ENCODE measurements at regions not wholly inside any gene's neighbourhood (a gene's known extent, or its start where the extent isn't known, plus 50 kb on each side); places are given as distances from the start of the nearest gene placed in this dataset.

DNA sequence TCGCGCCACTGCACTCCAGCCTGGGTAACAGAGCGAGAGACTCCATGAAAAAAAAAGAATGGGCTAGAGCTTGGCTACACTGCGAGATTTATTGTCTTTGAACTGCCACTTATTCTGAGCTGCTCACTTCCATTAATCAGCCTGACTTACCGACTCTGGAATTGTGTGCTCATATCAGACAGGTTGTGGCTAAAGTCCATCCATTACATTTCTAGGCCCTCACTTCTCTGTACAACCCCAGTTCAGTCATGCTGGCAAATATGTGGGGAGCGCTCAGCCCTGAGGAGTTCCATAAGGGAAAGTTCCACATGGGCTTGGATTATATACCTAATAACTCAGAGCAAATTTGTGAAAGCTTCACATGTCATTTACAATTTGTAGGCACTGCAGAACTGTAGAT, 270.6 kb downstream of the TRIML1 start:
- H3K27ac ChIP-seq: no peak overlapping the region
- H3K9me3 ChIP-seq: no peaks in the 10 kb centered on the region
- no peaks in the 10 kb centered on the region for H3K27me3 ChIP-seq
- H3K36me3 ChIP-seq: no peaks in the 10 kb centered on the region
- intact Hi-C loops (cut with DNase I): no loop called here
- 89 to 93% (median 90%) methylated on average over 6 of the region's 6 CpGs for WGBS, 3 donors
- DNase-seq: no peak
- no peak overlapping the region for H3K4me3 ChIP-seq
- H3K4me1 ChIP-seq (ENCODE audit: insufficient read depth): peaks cover 2% of the 10 kb centered on the region
- no peak for TF ChIP-seq EP300 (IDR thresholded peaks at IDR 0.05)
- no peak for TF ChIP-seq POLR2A (IDR thresholded peaks at IDR 0.05)
- TF ChIP-seq, protein P1, sequence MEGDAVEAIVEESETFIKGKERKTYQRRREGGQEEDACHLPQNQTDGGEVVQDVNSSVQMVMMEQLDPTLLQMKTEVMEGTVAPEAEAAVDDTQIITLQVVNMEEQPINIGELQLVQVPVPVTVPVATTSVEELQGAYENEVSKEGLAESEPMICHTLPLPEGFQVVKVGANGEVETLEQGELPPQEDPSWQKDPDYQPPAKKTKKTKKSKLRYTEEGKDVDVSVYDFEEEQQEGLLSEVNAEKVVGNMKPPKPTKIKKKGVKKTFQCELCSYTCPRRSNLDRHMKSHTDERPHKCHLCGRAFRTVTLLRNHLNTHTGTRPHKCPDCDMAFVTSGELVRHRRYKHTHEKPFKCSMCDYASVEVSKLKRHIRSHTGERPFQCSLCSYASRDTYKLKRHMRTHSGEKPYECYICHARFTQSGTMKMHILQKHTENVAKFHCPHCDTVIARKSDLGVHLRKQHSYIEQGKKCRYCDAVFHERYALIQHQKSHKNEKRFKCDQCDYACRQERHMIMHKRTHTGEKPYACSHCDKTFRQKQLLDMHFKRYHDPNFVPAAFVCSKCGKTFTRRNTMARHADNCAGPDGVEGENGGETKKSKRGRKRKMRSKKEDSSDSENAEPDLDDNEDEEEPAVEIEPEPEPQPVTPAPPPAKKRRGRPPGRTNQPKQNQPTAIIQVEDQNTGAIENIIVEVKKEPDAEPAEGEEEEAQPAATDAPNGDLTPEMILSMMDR (IDR thresholded peaks at IDR 0.05): no peak

DNA sequence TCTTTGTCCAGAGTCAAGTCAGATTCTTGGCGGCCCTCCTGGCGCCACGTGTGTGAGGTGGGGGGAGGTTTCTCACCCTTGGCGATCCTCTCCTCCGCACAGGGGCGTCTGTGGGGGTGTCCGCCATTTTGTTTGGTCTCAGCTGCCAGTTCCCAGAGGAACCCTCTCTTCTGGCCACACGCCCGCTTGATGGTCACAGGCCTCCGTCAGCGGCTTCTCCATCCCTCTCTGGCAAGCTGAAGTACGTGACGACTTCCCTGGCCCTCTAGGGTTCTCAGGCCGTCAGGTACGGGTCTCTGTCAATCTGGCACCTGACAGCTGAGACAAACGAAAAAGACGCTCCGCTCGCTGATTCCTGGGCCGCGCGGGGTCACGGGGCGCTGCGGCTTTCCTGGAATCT, 272.6 kb downstream of the TRIML1 start:
- H3K36me3 ChIP-seq: no peaks in the 10 kb centered on the region

DNA sequence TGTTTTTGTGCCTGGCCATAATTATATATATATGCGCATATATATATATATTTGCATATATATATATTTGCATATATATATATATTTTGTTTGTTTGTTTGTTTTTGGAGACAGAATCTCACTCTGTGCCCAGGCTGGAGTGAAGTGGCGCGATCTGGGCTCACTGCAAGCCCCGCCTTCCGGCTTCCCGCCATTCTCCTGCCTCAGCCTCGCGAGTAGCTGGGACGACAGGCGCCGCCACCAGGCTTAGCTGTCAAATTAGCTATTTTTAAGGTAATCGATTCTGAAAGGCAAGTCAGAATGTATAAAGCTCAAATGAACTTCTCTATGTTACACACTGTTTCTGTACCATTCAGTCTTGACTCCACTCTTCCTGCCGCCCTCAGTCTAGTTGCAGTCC, 273.3 kb downstream of the TRIML1 start:
- DNase-seq: no peak
- peaks cover 2% of the 10 kb centered on the region for H3K4me1 ChIP-seq (ENCODE audit: insufficient read depth)
- no peak overlapping the region for H3K27ac ChIP-seq
- no peaks in the 10 kb centered on the region for H3K36me3 ChIP-seq
- H3K4me3 ChIP-seq: no peak overlapping the region
- no peaks in the 10 kb centered on the region for H3K27me3 ChIP-seq
- WGBS, 3 donors: 95 to 98% (median 96%) methylated on average over 13 of the region's 13 CpGs
- no peaks in the 10 kb centered on the region for H3K9me3 ChIP-seq
- TF ChIP-seq EP300 (IDR thresholded peaks at IDR 0.05): no peak
- TF ChIP-seq, protein P1 (IDR thresholded peaks at IDR 0.05): no peak
- TF ChIP-seq POLR2A (IDR thresholded peaks at IDR 0.05): no peak
- intact Hi-C loops (cut with DNase I): no loop called here

More for the DNA sequence above, 272.6 kb downstream of the TRIML1 start:
- DNase-seq: peak in 2 of 5 donors; percentile 18 to 20
- WGBS, 3 donors: 72 to 93% (median 86%) methylated on average over 25 of the region's 25 CpGs
- H3K4me1 ChIP-seq (ENCODE audit: insufficient read depth): peaks cover 2% of the 10 kb centered on the region
- no peak overlapping the region for H3K4me3 ChIP-seq
- H3K27ac ChIP-seq: no peak overlapping the region
- TF ChIP-seq EP300 (IDR thresholded peaks at IDR 0.05) (no peak), POLR2A (IDR thresholded peaks at IDR 0.05) (no peak)
- TF ChIP-seq, protein P1 (IDR thresholded peaks at IDR 0.05): no peak
- no peaks in the 10 kb centered on the region for H3K27me3 ChIP-seq
- H3K9me3 ChIP-seq: no peaks in the 10 kb centered on the region
- intact Hi-C loops (cut with DNase I): no loop called here

DNA sequence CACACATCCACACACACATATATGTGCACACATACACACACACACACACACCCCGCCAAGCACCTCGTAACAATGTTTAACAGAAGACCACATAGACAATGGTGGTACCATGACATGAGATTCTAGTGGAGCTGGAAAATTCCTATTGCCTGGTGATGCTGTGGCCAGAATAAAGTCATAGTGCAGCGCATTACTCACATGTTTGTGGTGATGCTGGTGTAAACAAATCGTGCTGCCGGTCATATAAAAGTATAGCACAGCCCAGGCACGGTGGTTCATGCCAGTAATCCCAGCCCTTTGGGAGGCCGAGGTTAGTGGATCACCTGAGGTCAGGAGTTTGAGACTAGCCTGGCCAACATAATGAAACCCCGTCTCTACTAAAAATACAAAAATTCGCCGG, 275.2 kb downstream of the TRIML1 start:
- no peaks in the 10 kb centered on the region for H3K4me1 ChIP-seq (ENCODE audit: insufficient read depth)
- intact Hi-C loops (cut with DNase I): no loop called here
- DNase-seq: no peak
- H3K9me3 ChIP-seq: no peaks in the 10 kb centered on the region
- H3K4me3 ChIP-seq: no peak overlapping the region
- H3K27me3 ChIP-seq: no peaks in the 10 kb centered on the region
- no peak overlapping the region for H3K27ac ChIP-seq
- WGBS, 3 donors: 91 to 96% (median 91%) methylated on average over 10 of the region's 10 CpGs
- H3K36me3 ChIP-seq: no peaks in the 10 kb centered on the region
- TF ChIP-seq POLR2A (IDR thresholded peaks at IDR 0.05): no peak
- no peak for TF ChIP-seq EP300 (IDR thresholded peaks at IDR 0.05)
- TF ChIP-seq, protein P1 (IDR thresholded peaks at IDR 0.05): no peak
